ENCODE measurements at regions not wholly inside any gene's neighbourhood (a gene's known extent, or its start where the extent isn't known, plus 50 kb on each side); places are given as distances from the start of the nearest gene placed in this dataset.

DNA sequence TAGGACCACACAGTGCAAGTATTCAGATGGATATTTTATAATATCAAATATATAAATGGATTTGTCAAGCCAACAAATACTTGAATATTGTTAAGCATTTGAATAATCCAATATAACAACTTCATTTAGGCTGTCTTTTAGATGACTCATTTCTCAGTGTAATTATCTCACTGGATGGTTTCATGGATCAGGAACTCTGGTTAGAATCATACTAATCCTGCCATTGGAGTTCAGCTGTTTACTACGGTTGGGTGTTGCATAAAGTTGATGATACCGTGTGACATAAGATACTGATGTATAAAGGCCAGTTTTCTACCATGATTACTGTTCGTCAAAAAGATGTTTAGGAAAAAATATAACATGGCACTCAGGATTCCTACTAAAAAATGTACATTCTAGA, 196.3 kb downstream of the TSHZ3 start (continued):
- TF ChIP-seq, protein P1, sequence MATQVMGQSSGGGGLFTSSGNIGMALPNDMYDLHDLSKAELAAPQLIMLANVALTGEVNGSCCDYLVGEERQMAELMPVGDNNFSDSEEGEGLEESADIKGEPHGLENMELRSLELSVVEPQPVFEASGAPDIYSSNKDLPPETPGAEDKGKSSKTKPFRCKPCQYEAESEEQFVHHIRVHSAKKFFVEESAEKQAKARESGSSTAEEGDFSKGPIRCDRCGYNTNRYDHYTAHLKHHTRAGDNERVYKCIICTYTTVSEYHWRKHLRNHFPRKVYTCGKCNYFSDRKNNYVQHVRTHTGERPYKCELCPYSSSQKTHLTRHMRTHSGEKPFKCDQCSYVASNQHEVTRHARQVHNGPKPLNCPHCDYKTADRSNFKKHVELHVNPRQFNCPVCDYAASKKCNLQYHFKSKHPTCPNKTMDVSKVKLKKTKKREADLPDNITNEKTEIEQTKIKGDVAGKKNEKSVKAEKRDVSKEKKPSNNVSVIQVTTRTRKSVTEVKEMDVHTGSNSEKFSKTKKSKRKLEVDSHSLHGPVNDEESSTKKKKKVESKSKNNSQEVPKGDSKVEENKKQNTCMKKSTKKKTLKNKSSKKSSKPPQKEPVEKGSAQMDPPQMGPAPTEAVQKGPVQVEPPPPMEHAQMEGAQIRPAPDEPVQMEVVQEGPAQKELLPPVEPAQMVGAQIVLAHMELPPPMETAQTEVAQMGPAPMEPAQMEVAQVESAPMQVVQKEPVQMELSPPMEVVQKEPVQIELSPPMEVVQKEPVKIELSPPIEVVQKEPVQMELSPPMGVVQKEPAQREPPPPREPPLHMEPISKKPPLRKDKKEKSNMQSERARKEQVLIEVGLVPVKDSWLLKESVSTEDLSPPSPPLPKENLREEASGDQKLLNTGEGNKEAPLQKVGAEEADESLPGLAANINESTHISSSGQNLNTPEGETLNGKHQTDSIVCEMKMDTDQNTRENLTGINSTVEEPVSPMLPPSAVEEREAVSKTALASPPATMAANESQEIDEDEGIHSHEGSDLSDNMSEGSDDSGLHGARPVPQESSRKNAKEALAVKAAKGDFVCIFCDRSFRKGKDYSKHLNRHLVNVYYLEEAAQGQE (IDR thresholded peaks at IDR 0.05; ENCODE audit: unreplicated experiment) = no peak
- no peak for TF ChIP-seq STAT1 (IDR thresholded peaks at IDR 0.05; ENCODE audit: unreplicated experiment)
- TF ChIP-seq POLR2AphosphoS5 (IDR thresholded peaks at IDR 0.05; ENCODE audit: low read depth) = no peak
- TF ChIP-seq ZNF114 (CRISPR knock-in tag; IDR thresholded peaks at IDR 0.05) = no peak
- no peak for TF ChIP-seq ZNF331 (CRISPR knock-in tag; IDR thresholded peaks at IDR 0.05; ENCODE audit: low read depth)
- no peak for TF ChIP-seq NANOG (IDR thresholded peaks at IDR 0.05; ENCODE audit: borderline replicate concordance)
- TF ChIP-seq, protein P2, sequence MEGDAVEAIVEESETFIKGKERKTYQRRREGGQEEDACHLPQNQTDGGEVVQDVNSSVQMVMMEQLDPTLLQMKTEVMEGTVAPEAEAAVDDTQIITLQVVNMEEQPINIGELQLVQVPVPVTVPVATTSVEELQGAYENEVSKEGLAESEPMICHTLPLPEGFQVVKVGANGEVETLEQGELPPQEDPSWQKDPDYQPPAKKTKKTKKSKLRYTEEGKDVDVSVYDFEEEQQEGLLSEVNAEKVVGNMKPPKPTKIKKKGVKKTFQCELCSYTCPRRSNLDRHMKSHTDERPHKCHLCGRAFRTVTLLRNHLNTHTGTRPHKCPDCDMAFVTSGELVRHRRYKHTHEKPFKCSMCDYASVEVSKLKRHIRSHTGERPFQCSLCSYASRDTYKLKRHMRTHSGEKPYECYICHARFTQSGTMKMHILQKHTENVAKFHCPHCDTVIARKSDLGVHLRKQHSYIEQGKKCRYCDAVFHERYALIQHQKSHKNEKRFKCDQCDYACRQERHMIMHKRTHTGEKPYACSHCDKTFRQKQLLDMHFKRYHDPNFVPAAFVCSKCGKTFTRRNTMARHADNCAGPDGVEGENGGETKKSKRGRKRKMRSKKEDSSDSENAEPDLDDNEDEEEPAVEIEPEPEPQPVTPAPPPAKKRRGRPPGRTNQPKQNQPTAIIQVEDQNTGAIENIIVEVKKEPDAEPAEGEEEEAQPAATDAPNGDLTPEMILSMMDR (conservative IDR thresholded peaks at IDR 0.05; ENCODE audit: low read depth in 2 of 2) = no peak
- no peak for TF ChIP-seq JUNB (IDR thresholded peaks at IDR 0.05; ENCODE audit: unreplicated experiment)

DNA sequence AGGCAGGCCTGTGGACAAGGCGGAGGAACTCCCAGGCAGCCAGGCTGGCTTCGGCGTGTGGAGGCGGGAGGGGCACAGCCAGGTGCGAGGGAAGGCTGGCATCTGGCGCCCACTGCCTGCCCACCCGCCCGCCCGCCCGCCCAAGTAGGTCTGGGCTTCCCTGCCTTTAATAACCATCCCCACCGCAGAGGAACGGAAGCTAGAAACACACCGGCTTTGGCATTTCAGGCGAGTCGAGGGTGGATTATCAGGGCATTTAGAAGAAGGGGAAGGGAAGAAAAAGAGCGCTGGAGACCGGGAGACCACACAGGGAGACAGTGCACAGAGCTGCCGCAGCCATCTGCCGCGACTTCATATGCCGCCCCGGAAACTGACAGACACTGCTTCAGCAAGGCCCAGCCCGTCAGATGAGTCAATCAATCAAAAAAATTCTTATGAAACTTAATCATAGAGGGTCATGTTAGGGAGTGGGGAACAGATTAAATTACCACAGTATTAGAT, 199.7 kb downstream of the TSHZ3 start:
- Mint-ChIP-seq H3K4me3 (no peak overlapping the region), H3K27me3 (ENCODE audit: insufficient read depth, low read depth, poor library complexity) (peaks cover 10% of the 10 kb centered on the region), H3K4me1 (peaks cover 4% of the 10 kb centered on the region; the same call in 2 of the 3 replicates), H3K36me3 (ENCODE audit: low read depth) (no peaks in the 10 kb centered on the region), H3K9me3 (no peaks in the 10 kb centered on the region), H3K27ac (no peak overlapping the region)
- H3K36me3 ChIP-seq (ENCODE audit: insufficient read depth) = no peaks in the 10 kb centered on the region
- H3K4me2 ChIP-seq = no peak overlapping the region
- H3K27ac ChIP-seq (ENCODE audit: low read depth) = no peak overlapping the region
- H3K4me1 ChIP-seq (ENCODE audit: insufficient read depth) = no peaks in the 10 kb centered on the region
- no peaks in the 10 kb centered on the region for H4K20me1 ChIP-seq (replicated peaks; ENCODE audit: insufficient read depth)
- no peaks in the 10 kb centered on the region for H3K27me3 ChIP-seq (ENCODE audit: insufficient read depth)
- H3K4me3 ChIP-seq = no peak overlapping the region
- ATAC-seq = no peak
- H3K9me2 ChIP-seq (ENCODE audit: insufficient read depth) = peaks cover 6% of the 10 kb centered on the region; the same call in 1 of the 2 replicates
- no peak overlapping the region for H2AFZ ChIP-seq
- H3F3A ChIP-seq (replicated peaks; ENCODE audit: low read depth) = no peaks in the 10 kb centered on the region
- DNase-seq (ENCODE audit: low spot score) = no peak
- H3K79me2 ChIP-seq (replicated peaks; ENCODE audit: insufficient read depth) = no peaks in the 10 kb centered on the region
- TF ChIP-seq JUNB (IDR thresholded peaks at IDR 0.05; ENCODE audit: unreplicated experiment) = no peak
- TF ChIP-seq, protein P1 (IDR thresholded peaks at IDR 0.05; ENCODE audit: unreplicated experiment) = no peak
- TF ChIP-seq EZH2phosphoT487 (IDR thresholded peaks at IDR 0.05; ENCODE audit: unreplicated experiment) = no peak
- TF ChIP-seq, protein P3, sequence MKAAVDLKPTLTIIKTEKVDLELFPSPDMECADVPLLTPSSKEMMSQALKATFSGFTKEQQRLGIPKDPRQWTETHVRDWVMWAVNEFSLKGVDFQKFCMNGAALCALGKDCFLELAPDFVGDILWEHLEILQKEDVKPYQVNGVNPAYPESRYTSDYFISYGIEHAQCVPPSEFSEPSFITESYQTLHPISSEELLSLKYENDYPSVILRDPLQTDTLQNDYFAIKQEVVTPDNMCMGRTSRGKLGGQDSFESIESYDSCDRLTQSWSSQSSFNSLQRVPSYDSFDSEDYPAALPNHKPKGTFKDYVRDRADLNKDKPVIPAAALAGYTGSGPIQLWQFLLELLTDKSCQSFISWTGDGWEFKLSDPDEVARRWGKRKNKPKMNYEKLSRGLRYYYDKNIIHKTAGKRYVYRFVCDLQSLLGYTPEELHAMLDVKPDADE (IDR thresholded peaks at IDR 0.05) = no peak
